ENCODE measurements at regions not wholly inside any gene's neighbourhood (a gene's known extent, or its start where the extent isn't known, plus 50 kb on each side); places are given as distances from the start of the nearest gene placed in this dataset.
"Not testable (repeated sequence)": the region's sequence is repeated elsewhere in the genome, so short reads cannot be mapped to it uniquely, and the experiment has no call there.

DNA sequence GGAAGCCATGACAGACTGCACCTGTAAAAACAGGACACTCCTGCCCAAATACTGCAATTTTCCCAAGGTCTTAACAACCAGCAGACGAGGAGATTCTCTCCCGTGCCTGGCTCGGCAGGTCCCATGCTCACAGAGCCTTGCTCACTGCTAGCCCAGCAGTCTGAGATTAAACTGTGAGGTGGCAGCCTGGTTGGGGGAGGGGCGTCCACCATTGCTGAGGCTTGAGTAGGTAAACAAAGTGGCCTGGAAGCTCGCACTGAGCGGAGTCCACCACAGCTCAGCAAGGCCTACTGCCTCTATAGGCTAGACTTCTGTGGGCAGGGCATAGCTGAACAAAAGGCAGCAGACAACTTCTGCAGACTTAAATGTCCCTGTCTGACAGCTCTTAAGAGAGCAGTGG is 80.3 kb downstream of the ANXA5 start:
- H3K27ac ChIP-seq; H3K9me3 ChIP-seq; H3K27me3 ChIP-seq; ATAC-seq; intact Hi-C loops (cut with DNase I); H3K4me1 ChIP-seq; H3K4me3 ChIP-seq; DNase-seq; H3K36me3 ChIP-seq: not testable (repeated sequence)
- 10% methylated on average over 2 of the region's 6 CpGs for WGBS (ENCODE audit: insufficient coverage, low coverage, low lambda C conversion rate, missing lambda C conversion rate)

DNA sequence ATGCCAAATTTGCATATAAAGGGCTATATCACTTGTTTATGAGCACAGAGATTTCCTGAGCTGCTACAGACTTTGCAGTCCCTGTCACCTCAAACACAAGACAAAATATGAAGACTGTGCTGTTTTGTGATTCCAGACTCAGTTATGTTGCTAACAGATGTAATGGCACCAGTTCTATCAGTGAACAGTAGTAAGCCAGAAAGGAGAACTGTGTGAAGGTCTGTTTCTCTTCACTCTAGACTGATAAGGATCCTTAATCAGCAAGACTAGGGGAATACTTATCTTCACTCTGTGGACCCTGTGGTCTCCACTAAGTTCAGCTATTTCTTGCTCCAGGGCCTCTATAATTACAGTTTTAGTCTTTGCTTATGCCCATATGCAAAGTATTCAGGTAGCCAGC is 82.7 kb downstream of the ANXA5 start:
- intact Hi-C loops (cut with DNase I) = no loop called here
- TF ChIP-seq POLR2A (IDR thresholded peaks at IDR 0.05) = no peak
- TF ChIP-seq, protein P1, sequence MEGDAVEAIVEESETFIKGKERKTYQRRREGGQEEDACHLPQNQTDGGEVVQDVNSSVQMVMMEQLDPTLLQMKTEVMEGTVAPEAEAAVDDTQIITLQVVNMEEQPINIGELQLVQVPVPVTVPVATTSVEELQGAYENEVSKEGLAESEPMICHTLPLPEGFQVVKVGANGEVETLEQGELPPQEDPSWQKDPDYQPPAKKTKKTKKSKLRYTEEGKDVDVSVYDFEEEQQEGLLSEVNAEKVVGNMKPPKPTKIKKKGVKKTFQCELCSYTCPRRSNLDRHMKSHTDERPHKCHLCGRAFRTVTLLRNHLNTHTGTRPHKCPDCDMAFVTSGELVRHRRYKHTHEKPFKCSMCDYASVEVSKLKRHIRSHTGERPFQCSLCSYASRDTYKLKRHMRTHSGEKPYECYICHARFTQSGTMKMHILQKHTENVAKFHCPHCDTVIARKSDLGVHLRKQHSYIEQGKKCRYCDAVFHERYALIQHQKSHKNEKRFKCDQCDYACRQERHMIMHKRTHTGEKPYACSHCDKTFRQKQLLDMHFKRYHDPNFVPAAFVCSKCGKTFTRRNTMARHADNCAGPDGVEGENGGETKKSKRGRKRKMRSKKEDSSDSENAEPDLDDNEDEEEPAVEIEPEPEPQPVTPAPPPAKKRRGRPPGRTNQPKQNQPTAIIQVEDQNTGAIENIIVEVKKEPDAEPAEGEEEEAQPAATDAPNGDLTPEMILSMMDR (IDR thresholded peaks at IDR 0.05) = no peak
- Histone ChIP-seq H3K9me3 (no peaks in the 10 kb centered on the region), H3K27me3 (no peaks in the 10 kb centered on the region), H3K36me3 (no peaks in the 10 kb centered on the region), H3K4me3 (no peak overlapping the region), H3K27ac (no peak overlapping the region), H3K4me1 (no peaks in the 10 kb centered on the region)
- no peak for DNase-seq
- no peak for ATAC-seq

DNA sequence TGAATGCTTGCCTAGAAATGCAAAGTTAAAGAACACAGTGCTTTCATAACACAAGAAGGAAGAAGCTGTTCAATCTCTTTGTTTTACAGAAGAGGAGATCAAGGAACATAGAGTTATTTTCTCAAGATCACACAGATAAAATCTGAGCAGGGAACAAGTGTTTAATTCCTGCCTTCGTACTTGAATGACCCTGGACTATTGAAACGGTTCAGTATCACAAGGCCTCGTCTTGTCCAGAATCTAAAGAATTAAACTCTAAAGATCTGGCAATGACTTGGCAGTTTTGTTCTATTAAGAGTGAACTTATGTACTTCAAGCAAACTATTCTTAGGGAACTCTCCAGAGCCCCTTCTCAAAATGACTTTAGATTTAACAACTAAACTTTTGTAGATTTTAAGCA is 97.7 kb downstream of the ANXA5 start:
- Histone ChIP-seq H3K27ac (no peak overlapping the region), H3K4me1 (no peaks in the 10 kb centered on the region), H3K9me3 (no peaks in the 10 kb centered on the region), H3K4me3 (no peak overlapping the region), H3K36me3 (no peaks in the 10 kb centered on the region), H3K27me3 (no peaks in the 10 kb centered on the region)
- ATAC-seq = no peak
- no peak for DNase-seq
- intact Hi-C loops (cut with DNase I) = no loop called here
- 7% methylated on average over 3 of the region's 3 CpGs for WGBS (ENCODE audit: insufficient coverage, low coverage, low lambda C conversion rate, missing lambda C conversion rate)
- TF ChIP-seq, protein P1 (IDR thresholded peaks at IDR 0.05) = no peak
- no peak for TF ChIP-seq POLR2A (IDR thresholded peaks at IDR 0.05)

DNA sequence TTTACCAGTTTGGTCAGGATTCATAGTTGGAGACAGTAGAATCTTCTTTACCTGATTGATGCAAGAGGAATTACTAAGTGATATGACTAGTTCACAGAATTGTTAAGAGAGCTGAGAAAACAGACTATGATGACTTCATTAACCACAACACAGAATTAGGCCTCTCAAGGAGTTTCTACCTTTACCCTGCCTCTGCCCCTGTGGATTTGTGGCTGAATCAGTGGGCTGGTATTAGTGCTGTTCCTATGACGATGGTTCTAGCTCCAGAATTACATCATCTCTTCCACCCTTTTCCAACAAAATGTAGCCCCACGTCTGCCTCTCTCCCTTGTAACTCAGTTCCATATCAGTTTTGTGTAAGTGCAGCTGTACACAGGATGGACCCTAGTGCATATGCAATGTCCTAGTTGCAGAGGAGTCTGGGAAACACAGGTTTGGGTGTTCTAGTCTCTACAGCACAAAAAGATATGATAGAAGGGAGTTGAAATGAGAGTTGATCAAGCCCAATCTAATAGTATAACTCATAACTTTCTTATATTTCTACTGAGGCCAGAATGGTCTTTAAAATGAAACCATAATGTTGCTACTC is 99.3 kb downstream of the ANXA5 start:
- DNase-seq = no peak
- no peak for TF ChIP-seq POLR2A (IDR thresholded peaks at IDR 0.05)
- TF ChIP-seq, protein P1 (IDR thresholded peaks at IDR 0.05) = no peak
- H3K9me3 ChIP-seq = no peaks in the 10 kb centered on the region
- no peak overlapping the region for H3K4me3 ChIP-seq
- no peak for ATAC-seq
- intact Hi-C loops (cut with DNase I) = no loop called here
- H3K4me1 ChIP-seq = no peaks in the 10 kb centered on the region
- no peak overlapping the region for H3K27ac ChIP-seq
- H3K36me3 ChIP-seq = no peaks in the 10 kb centered on the region
- H3K27me3 ChIP-seq = no peaks in the 10 kb centered on the region
- WGBS (ENCODE audit: insufficient coverage, low coverage, low lambda C conversion rate, missing lambda C conversion rate) = 44% methylated on average over 2 of the region's 2 CpGs

DNA sequence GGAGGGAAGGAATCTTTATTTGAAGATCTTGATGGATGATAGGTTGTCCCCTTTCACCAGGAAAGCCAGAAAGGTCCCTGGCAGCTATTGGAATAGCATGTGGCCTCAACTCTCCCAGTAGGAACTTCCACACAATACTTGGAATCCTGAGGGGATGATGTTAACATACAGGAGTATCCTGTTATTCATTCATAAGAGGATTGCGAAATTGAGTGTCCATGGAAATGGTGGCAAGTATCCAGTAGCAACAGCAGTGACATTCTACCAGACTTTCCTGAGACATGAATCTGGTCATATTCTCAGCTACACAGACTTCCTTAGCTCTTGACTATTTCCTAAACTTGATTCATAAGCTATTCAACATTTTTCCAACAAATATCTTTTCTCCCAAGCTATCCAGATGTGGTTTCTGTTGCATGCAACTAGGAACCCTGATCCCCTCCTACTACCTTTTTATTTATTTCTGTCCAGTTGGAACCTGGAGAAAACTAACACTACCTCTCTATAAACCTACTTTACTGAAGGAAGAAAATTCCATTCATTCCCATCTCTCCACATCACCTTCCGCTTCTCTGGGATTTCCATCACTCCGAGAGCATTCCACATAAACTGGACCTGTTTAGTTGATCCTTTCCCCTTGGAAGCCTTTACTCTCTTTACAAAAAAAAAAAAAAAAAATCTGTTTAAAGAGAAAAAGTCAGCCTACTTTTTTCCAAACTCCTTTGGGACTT is 101.8 kb downstream of the ANXA5 start:
- Histone ChIP-seq H3K4me1 (no peaks in the 10 kb centered on the region), H3K9me3 (no peaks in the 10 kb centered on the region), H3K27ac (no peak overlapping the region), H3K36me3 (no peaks in the 10 kb centered on the region), H3K27me3 (no peaks in the 10 kb centered on the region), H3K4me3 (no peak overlapping the region)
- DNase-seq (no peak), ATAC-seq (peak in 3 of 4 donors; percentile 13 to 41 (median 17))
- intact Hi-C loops (cut with DNase I) = no loop called here
- 72% methylated on average over 2 of the region's 3 CpGs for WGBS (ENCODE audit: insufficient coverage, low coverage, low lambda C conversion rate, missing lambda C conversion rate)
- TF ChIP-seq, protein P1 (IDR thresholded peaks at IDR 0.05) = no peak
- no peak for TF ChIP-seq POLR2A (IDR thresholded peaks at IDR 0.05)
